Keratinocyte (primary cell): ENCODE measurements at regions not wholly inside any gene's neighbourhood (a gene's known extent, or its start where the extent isn't known, plus 50 kb on each side); places are given as distances from the start of the nearest gene placed in this dataset.

Experiments used
- DNase-seq: peaks from one replicate; pipeline ENCODE4 v3.0.0-alpha.2; 2011; ENCODE audit warnings: low read depth, missing footprints, low spot score
- FAIRE-seq: peaks from 2 replicates; lab custom pipeline; 2011; peaks lifted over from hg19 to GRCh38; lab: Jason Lieb, UNC
- H2AFZ ChIP-seq: 2 replicates; pipeline ENCODE4 v1.6.0; 2012; ENCODE audit warnings: low read length, control low read depth, inconsistent platforms; ENCODE audit not compliant: control insufficient read depth
- H3K27ac ChIP-seq: 2 replicates; pipeline ENCODE4 v1.5.1; 2011; ENCODE audit warnings: low read length; ENCODE audit not compliant: control insufficient read depth, insufficient read depth
- H3K27me3 ChIP-seq: 3 replicates; pipeline ENCODE4 v1.6.0; 2011; ENCODE audit warnings: low read length; ENCODE audit not compliant: control insufficient read depth, insufficient read depth; ENCODE audit errors: extremely low read depth
- H3K36me3 ChIP-seq, 2 experiments: 2 replicates in 1 of 2; 3 replicates in 1 of 2; pipeline ENCODE4 v1.5.1; 2011; ENCODE audit warnings: low read length in 2 of 2, mild to moderate bottlenecking in 1 of 2; ENCODE audit not compliant: control insufficient read depth in 2 of 2, insufficient read depth in 2 of 2; ENCODE audit errors: extremely low read depth in 1 of 2
- H3K4me1 ChIP-seq: 3 replicates; pipeline ENCODE4 v1.5.1; 2011; ENCODE audit warnings: low read length; ENCODE audit not compliant: control insufficient read depth, insufficient read depth; ENCODE audit errors: extremely low read depth
- H3K4me2 ChIP-seq: 3 replicates; pipeline ENCODE4 v1.6.0; 2011; ENCODE audit warnings: low read depth, low read length; ENCODE audit not compliant: control insufficient read depth, insufficient read depth; ENCODE audit errors: extremely low read depth
- H3K4me3 ChIP-seq, 3 experiments: fragments of 200-600 bp in 1 of 3; sonication (generic) in 1 of 3; 2 replicates in 2 of 3; 3 replicates in 1 of 3; pipeline ENCODE4 v1.5.1; 2011 to 2016; ENCODE audit warnings: low read length in 3 of 3, mild to moderate bottlenecking in 3 of 3, control low read depth in 2 of 3, inconsistent platforms in 1 of 3, low read depth in 1 of 3, mixed read lengths in 1 of 3, mixed run types in 1 of 3, moderate library complexity in 1 of 3; ENCODE audit not compliant: control insufficient read depth in 2 of 3, insufficient read depth in 2 of 3; ENCODE audit errors: extremely low read depth in 1 of 3
- H3K79me2 ChIP-seq: 2 replicates; pipeline ENCODE4 v1.6.0; 2012; ENCODE audit warnings: low read length; ENCODE audit not compliant: control insufficient read depth, insufficient read depth
- H3K9ac ChIP-seq: 3 replicates; pipeline ENCODE4 v1.6.0; 2011; ENCODE audit warnings: low read length; ENCODE audit not compliant: control insufficient read depth, insufficient read depth; ENCODE audit errors: extremely low read depth
- H3K9me1 ChIP-seq: 3 replicates; pipeline ENCODE4 v1.6.0; 2011; ENCODE audit warnings: low read length; ENCODE audit not compliant: control insufficient read depth, insufficient read depth; ENCODE audit errors: extremely low read depth
- H3K9me3 ChIP-seq: 2 replicates; pipeline ENCODE4 v1.5.1; 2012; ENCODE audit warnings: low read depth, low read length; ENCODE audit not compliant: control insufficient read depth
- H4K20me1 ChIP-seq: 3 replicates; pipeline ENCODE4 v1.6.0; 2011; ENCODE audit warnings: low read length; ENCODE audit not compliant: control insufficient read depth, insufficient read depth; ENCODE audit errors: extremely low read depth
- CTCF ChIP-seq, 3 experiments: IDR thresholded peaks in 1 of 3; conservative IDR thresholded peaks in 1 of 3; optimal IDR thresholded peaks in 1 of 3; 2 replicates in 2 of 3; 3 replicates in 1 of 3; pipeline versions ENCODE3 to v1.5.1; 2011; ENCODE audit warnings: low read length in 3 of 3, mild to moderate bottlenecking in 3 of 3, moderate library complexity in 2 of 3, control low read depth in 1 of 3, inconsistent platforms in 1 of 3; ENCODE audit not compliant: insufficient read depth in 2 of 3; ENCODE audit errors: extremely low read depth in 1 of 3
- EZH2 ChIP-seq: IDR thresholded peaks from one replicate; pipeline ENCODE4 v1.6.1; 2012; ENCODE audit warnings: inconsistent platforms, mild to moderate bottlenecking, low read length, moderate library complexity
- dilution Hi-C: fragments of 300-500 bp; cut with MboI; formaldehyde crosslinking; loops from one replicate; pipeline ENCODE4 v1.7.0; 2020; ENCODE audit warnings: low sequenced_read_pairs; ENCODE audit not compliant: extremely low pct_ligation_motif_present

DNA sequence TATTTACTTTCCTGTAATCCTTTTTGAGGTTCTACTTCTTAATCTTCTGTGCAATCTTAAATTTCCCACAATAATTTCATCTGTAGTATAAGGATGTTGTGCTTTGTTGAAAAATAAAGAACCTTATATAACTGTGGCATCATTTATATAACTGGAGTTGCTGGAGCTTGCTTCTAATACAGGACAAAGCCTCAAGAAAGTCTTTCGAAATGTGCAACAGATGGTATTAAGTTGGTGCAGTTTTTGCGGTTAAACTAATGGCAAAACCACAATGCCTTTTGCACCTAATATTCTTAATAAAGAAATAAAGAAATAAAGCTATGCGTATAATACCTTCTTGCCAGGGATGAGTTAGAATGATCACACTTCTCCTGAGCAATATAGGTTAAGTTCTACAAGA is 180.0 kb downstream of the KITLG start:
- Histone ChIP-seq H3K9me1 (no peaks in the 10 kb centered on the region), H3K79me2 (no peaks in the 10 kb centered on the region), H4K20me1 (no peaks in the 10 kb centered on the region), H3K4me1 (peaks cover 15% of the 10 kb centered on the region), H3K4me3 (no peak overlapping the region), H3K27me3 (no peaks in the 10 kb centered on the region), H3K36me3 (no peaks in the 10 kb centered on the region), H3K27ac (no peak overlapping the region), H2AFZ (no peak overlapping the region), H3K9me3 (no peaks in the 10 kb centered on the region), H3K4me2 (no peak overlapping the region), H3K9ac (no peak overlapping the region)
- TF ChIP-seq EZH2 (no peak), CTCF (optimal IDR thresholded peaks at IDR 0.05 in 1 of 3, IDR thresholded peaks at IDR 0.05 in 1 of 3, conservative IDR thresholded peaks at IDR 0.05 in 1 of 3; ENCODE audit: extremely low read depth in 1 of 3, insufficient read depth in 2 of 3, low read length in 3 of 3) (no peak)
- FAIRE-seq, result no peak
- DNase-seq, result no peak
- dilution Hi-C loops, result no loop called here

DNA sequence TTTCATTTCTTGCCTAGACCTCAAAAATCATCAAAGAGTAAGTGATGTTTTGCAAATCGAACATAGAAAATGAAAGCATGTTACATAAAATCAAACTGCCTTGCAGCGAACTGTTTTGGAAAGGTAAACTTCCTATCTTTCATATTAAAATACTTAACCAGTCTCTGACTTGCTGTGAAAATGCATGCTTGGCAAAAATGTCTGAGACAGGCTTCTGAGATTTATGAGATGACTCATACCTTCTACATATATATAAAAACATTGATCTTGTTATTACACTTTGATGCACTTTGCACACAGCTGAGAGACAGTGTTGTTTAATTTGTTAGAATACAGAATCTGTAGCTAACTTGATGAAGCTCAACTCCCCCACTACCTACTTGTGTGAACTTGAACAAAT is 179.1 kb downstream of the KITLG start:
- Histone ChIP-seq H3K4me2 (peak overlapping the region; percentile 29), H3K36me3 (no peaks in the 10 kb centered on the region), H3K27ac (no peak overlapping the region), H3K27me3 (no peaks in the 10 kb centered on the region), H3K9me1 (no peaks in the 10 kb centered on the region), H3K4me3 (no peak overlapping the region), H3K9ac (no peak overlapping the region), H4K20me1 (no peaks in the 10 kb centered on the region), H3K4me1 (peaks cover 15% of the 10 kb centered on the region), H3K79me2 (no peaks in the 10 kb centered on the region), H3K9me3 (no peaks in the 10 kb centered on the region), H2AFZ (no peak overlapping the region)
- DNase-seq (no peak), FAIRE-seq (no peak)
- dilution Hi-C loops, result no loop called here
- no peak for TF ChIP-seq EZH2
- TF ChIP-seq CTCF (optimal IDR thresholded peaks at IDR 0.05 in 1 of 3, IDR thresholded peaks at IDR 0.05 in 1 of 3, conservative IDR thresholded peaks at IDR 0.05 in 1 of 3; ENCODE audit: extremely low read depth in 1 of 3, insufficient read depth in 2 of 3, low read length in 3 of 3), result no peak
